Neural progenitor cell (in vitro differentiated cells): ENCODE measurements at regions not wholly inside any gene's neighbourhood (a gene's known extent, or its start where the extent isn't known, plus 50 kb on each side); places are given as distances from the start of the nearest gene placed in this dataset.

Experiments
- DNase-seq: peaks from one replicate; pipeline ENCODE4 v3.0.0-alpha.2; 2016; ENCODE audit warnings: low spot score
- H2AFZ ChIP-seq: fragments of 200-600 bp; sonication (generic); replicated peaks from 2 replicates; pipeline ENCODE4 v1.6.1; 2016; ENCODE audit warnings: antibody characterized with exemption
- H3F3A ChIP-seq: fragments of 200-600 bp; sonication (generic); 2 replicates; pipeline ENCODE4 v1.6.1; 2016; ENCODE audit warnings: antibody characterized with exemption, low read depth
- H3K27ac ChIP-seq: fragments of 200-600 bp; sonication (generic); 2 replicates; pipeline ENCODE4 v1.5.1; 2016; ENCODE audit warnings: mild to moderate bottlenecking
- H3K27me3 ChIP-seq: fragments of 200-600 bp; sonication (generic); 2 replicates; pipeline ENCODE4 v1.6.1; 2016; ENCODE audit warnings: mild to moderate bottlenecking, moderate library complexity
- H3K36me3 ChIP-seq: fragments of 200-600 bp; sonication (generic); 2 replicates; pipeline ENCODE4 v1.5.1; 2016
- H3K4me1 ChIP-seq: fragments of 200-600 bp; sonication (generic); 2 replicates; pipeline ENCODE4 v1.6.1; 2016; ENCODE audit warnings: mixed run types
- H3K4me2 ChIP-seq: fragments of 200-600 bp; sonication (generic); 2 replicates; pipeline ENCODE4 v1.6.1; 2016
- H3K4me3 ChIP-seq: fragments of 200-600 bp; sonication (generic); 2 replicates; pipeline ENCODE4 v1.5.1; 2016
- H3K79me2 ChIP-seq: fragments of 200-600 bp; sonication (generic); 2 replicates; pipeline ENCODE4 v1.6.1; 2016; ENCODE audit warnings: low read depth
- H3K9ac ChIP-seq: fragments of 200-600 bp; sonication (generic); 2 replicates; pipeline ENCODE4 v1.6.1; 2016
- H3K9me3 ChIP-seq: fragments of 200-600 bp; sonication (generic); 2 replicates; pipeline ENCODE4 v1.5.1; 2016; ENCODE audit warnings: low read depth
- H4K20me1 ChIP-seq: fragments of 200-600 bp; sonication (generic); 2 replicates; pipeline ENCODE4 v1.6.1; 2016; ENCODE audit warnings: low read depth
- H3K27ac Mint-ChIP-seq: 3 replicates; pipeline ENCODE4 v1.8.0; 2021; ENCODE audit warnings: mixed read lengths
- H3K27me3 Mint-ChIP-seq: 2 replicates; pipeline ENCODE4 v1.8.0; 2022; ENCODE audit warnings: low read depth, mild to moderate bottlenecking, inconsistent platforms, moderate library complexity, mixed read lengths; ENCODE audit not compliant: insufficient read depth
- H3K36me3 Mint-ChIP-seq: 3 replicates; pipeline ENCODE4 v1.8.0; 2021; ENCODE audit warnings: mixed read lengths
- H3K4me1 Mint-ChIP-seq: 3 replicates; pipeline ENCODE4 v1.8.0; 2021; ENCODE audit warnings: mixed read lengths
- H3K4me3 Mint-ChIP-seq: 3 replicates; pipeline ENCODE4 v1.8.0; 2021; ENCODE audit warnings: mild to moderate bottlenecking, moderate library complexity, mixed read lengths
- H3K9me3 Mint-ChIP-seq: 3 replicates; pipeline ENCODE4 v1.8.0; 2020; ENCODE audit warnings: mixed read lengths
- CTCF ChIP-seq: fragments of 200-600 bp; sonication (generic); IDR thresholded peaks from 2 replicates; pipeline ENCODE4 v1.5.1; 2017; ENCODE audit warnings: antibody characterized with exemption, mild to moderate bottlenecking
- EZH2 ChIP-seq: fragments of 200-600 bp; sonication (generic); IDR thresholded peaks from 2 replicates; pipeline ENCODE4 v1.6.1; 2017; ENCODE audit warnings: antibody characterized with exemption, mild to moderate bottlenecking, moderate library complexity
- EZH2phosphoT487 ChIP-seq: fragments of 200-600 bp; sonication (generic); IDR thresholded peaks from 2 replicates; pipeline ENCODE4 v1.6.1; 2017; ENCODE audit warnings: antibody characterized with exemption

GRCh38 chr4:177986236-177986635 lies 544.0 kb upstream of the AGA start:
- H3K4me3 ChIP-seq = no peak overlapping the region
- H4K20me1 ChIP-seq = no peaks in the 10 kb centered on the region
- H3K79me2 ChIP-seq = no peaks in the 10 kb centered on the region
- no peak overlapping the region for H3K4me2 ChIP-seq
- H3K9me3 ChIP-seq = no peaks in the 10 kb centered on the region
- no peak overlapping the region for H3K9ac ChIP-seq
- no peak for DNase-seq
- H3K27ac Mint-ChIP-seq = no peak overlapping the region
- no peaks in the 10 kb centered on the region for H3K36me3 Mint-ChIP-seq
- no peaks in the 10 kb centered on the region for H3F3A ChIP-seq
- no peak overlapping the region for H2AFZ ChIP-seq
- H3K27me3 ChIP-seq = no peaks in the 10 kb centered on the region
- no peaks in the 10 kb centered on the region for H3K4me1 Mint-ChIP-seq
- H3K9me3 Mint-ChIP-seq = no peaks in the 10 kb centered on the region
- no peaks in the 10 kb centered on the region for H3K36me3 ChIP-seq
- H3K27me3 Mint-ChIP-seq = no peaks in the 10 kb centered on the region
- H3K4me1 ChIP-seq = peaks cover 6% of the 10 kb centered on the region
- TF ChIP-seq CTCF (no peak), EZH2 (no peak), EZH2phosphoT487 (no peak)
- H3K4me3 Mint-ChIP-seq = no peak overlapping the region
- H3K27ac ChIP-seq = no peak overlapping the region

- no peak overlapping the region for H3K4me2 ChIP-seq
Observed at GRCh38 chr4:177987896-177988295, 545.7 kb upstream of the AGA start.

GRCh38 chr4:177989503-177990201 lies 547.4 kb upstream of the AGA start:
- no peaks in the 10 kb centered on the region for H4K20me1 ChIP-seq
- no peaks in the 10 kb centered on the region for H3K79me2 ChIP-seq
- H3K4me1 Mint-ChIP-seq = no peaks in the 10 kb centered on the region
- no peaks in the 10 kb centered on the region for H3F3A ChIP-seq
- H3K4me1 ChIP-seq = peaks cover 6% of the 10 kb centered on the region
- no peaks in the 10 kb centered on the region for H3K36me3 Mint-ChIP-seq
- H3K36me3 ChIP-seq = no peaks in the 10 kb centered on the region
- no peak overlapping the region for H3K9ac ChIP-seq
- H3K27ac ChIP-seq = no peak overlapping the region
- H3K4me3 Mint-ChIP-seq = no peak overlapping the region
- no peaks in the 10 kb centered on the region for H3K9me3 Mint-ChIP-seq
- TF ChIP-seq CTCF (no peak), EZH2 (no peak), EZH2phosphoT487 (no peak)
- H3K9me3 ChIP-seq = no peaks in the 10 kb centered on the region
- no peak overlapping the region for H2AFZ ChIP-seq
- no peaks in the 10 kb centered on the region for H3K27me3 Mint-ChIP-seq
- no peak for DNase-seq
- no peaks in the 10 kb centered on the region for H3K27me3 ChIP-seq
- H3K4me2 ChIP-seq = no peak overlapping the region
- no peak overlapping the region for H3K4me3 ChIP-seq
- no peak overlapping the region for H3K27ac Mint-ChIP-seq

More at GRCh38 chr4:177987896-177988295, 545.7 kb upstream of the AGA start:
- no peak for DNase-seq
- no peaks in the 10 kb centered on the region for H4K20me1 ChIP-seq
- H3K79me2 ChIP-seq = no peaks in the 10 kb centered on the region
- H3F3A ChIP-seq = no peaks in the 10 kb centered on the region
- no peaks in the 10 kb centered on the region for H3K9me3 Mint-ChIP-seq
- no peak for TF ChIP-seq CTCF
- no peak for TF ChIP-seq EZH2
- no peak for TF ChIP-seq EZH2phosphoT487
- H3K4me3 ChIP-seq = no peak overlapping the region
- no peaks in the 10 kb centered on the region for H3K27me3 ChIP-seq
- no peak overlapping the region for H3K9ac ChIP-seq
- H3K27ac ChIP-seq = no peak overlapping the region
- peaks cover 6% of the 10 kb centered on the region for H3K4me1 ChIP-seq
- no peaks in the 10 kb centered on the region for H3K4me1 Mint-ChIP-seq
- H3K27ac Mint-ChIP-seq = no peak overlapping the region
- no peaks in the 10 kb centered on the region for H3K9me3 ChIP-seq
- no peak overlapping the region for H2AFZ ChIP-seq
- H3K36me3 Mint-ChIP-seq = no peaks in the 10 kb centered on the region
- H3K36me3 ChIP-seq = no peaks in the 10 kb centered on the region
- H3K4me3 Mint-ChIP-seq = no peak overlapping the region
- H3K27me3 Mint-ChIP-seq = no peaks in the 10 kb centered on the region
